VCaP (cell line): ENCODE measurements at regions not wholly inside any gene's neighbourhood (a gene's known extent, or its start where the extent isn't known, plus 50 kb on each side); places are given as distances from the start of the nearest gene placed in this dataset.
A peak's percentile ranks its signal among the peaks of the same experiment; 100 is the strongest.

ENCODE experiments used
- H3K27ac ChIP-seq: fragments of 450-650 bp; 2 replicates; pipeline ENCODE4 v1.5.1; 2017
- CTCF ChIP-seq: fragments of 450-650 bp; conservative IDR thresholded peaks from 2 replicates; pipeline ENCODE4 v1.5.1; 2017; ENCODE audit warnings: mild to moderate bottlenecking, moderate library complexity

- peak overlapping the region; percentile 41 for H3K27ac ChIP-seq
- no peak for TF ChIP-seq CTCF
Observed at GRCh38 chr13:102504002-102504401, 92.8 kb upstream of the TPP2 start.

- no peak for TF ChIP-seq CTCF
- H3K27ac ChIP-seq: no peak overlapping the region
Observed at GRCh38 chr13:102495663-102496062, 93.8 kb upstream of the FGF14 start.

GRCh38 chr13:102487330-102487729, 85.5 kb upstream of the FGF14 start:
- H3K27ac ChIP-seq: peak overlapping the region; percentile 32
- TF ChIP-seq CTCF: no peak

- H3K27ac ChIP-seq: no peak overlapping the region
- peak; percentile 24; the same call in 1 of the 2 replicates for TF ChIP-seq CTCF
Observed at GRCh38 chr13:102484329-102484728, 82.5 kb upstream of the FGF14 start.

GRCh38 chr13:102472650-102473049, 70.8 kb upstream of the FGF14 start:
- no peak overlapping the region for H3K27ac ChIP-seq
- no peak for TF ChIP-seq CTCF

- no peak overlapping the region for H3K27ac ChIP-seq
- TF ChIP-seq CTCF: no peak
Observed at GRCh38 chr13:102470283-102470917, 68.6 kb upstream of the FGF14 start.

GRCh38 chr13:102466610-102467190, 64.9 kb upstream of the FGF14 start:
- H3K27ac ChIP-seq: no peak overlapping the region; the same call in 1 of the 2 replicates

More at GRCh38 chr13:102466610-102467190, 64.9 kb upstream of the FGF14 start:
- TF ChIP-seq CTCF: no peak
